ENCODE measurements at regions not wholly inside any gene's neighbourhood (a gene's known extent, or its start where the extent isn't known, plus 50 kb on each side); places are given as distances from the start of the nearest gene placed in this dataset.

- DNase-seq, result no peak
- Histone ChIP-seq H3K27me3 (no peaks in the 10 kb centered on the region), H3K9me3 (no peaks in the 10 kb centered on the region), H3K36me3 (no peaks in the 10 kb centered on the region), H3K27ac (no peak overlapping the region), H3K4me3 (no peak overlapping the region), H3K4me1 (no peaks in the 10 kb centered on the region)
- TF ChIP-seq CTCF (IDR thresholded peaks at IDR 0.05), result no peak
- peak; percentile 69 for ATAC-seq
- intact Hi-C loops (cut with DNase I), result no loop called here
Measured at GRCh38 chr2:208819190-208819589, 412.6 kb downstream of the PTH2R start.

DNA sequence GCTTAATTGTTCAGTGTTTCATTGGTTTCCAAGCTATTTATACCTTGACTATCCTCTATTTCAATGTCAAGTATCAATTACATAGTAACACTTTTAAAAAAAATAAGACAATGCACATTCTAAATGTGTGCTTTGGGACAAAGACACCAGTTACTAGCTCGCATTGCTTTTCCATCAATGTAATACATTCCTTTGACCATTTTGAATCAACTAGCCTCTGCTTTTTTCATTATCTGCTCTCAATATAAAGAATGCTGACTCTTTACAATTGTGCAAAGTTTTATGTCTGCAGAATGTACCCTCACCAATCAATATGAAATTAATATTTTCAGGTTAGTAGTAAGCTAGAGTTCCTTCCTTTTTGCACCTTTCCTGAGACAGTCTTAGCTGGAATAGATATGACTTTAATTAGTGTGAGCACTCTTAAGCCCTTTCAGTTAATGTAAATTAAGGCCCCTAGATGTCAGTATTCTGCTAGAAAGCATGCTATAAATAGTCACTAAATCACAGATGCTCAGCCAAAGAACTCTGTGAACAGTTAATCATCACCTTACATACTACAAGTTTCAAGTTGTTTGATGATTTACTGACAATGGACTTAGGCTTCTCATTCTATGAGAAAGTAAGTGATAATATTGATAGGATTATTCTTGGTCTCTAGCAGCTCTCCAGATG is 413.6 kb downstream of the PTH2R start:
- no peak overlapping the region for H3K27ac ChIP-seq
- no peaks in the 10 kb centered on the region for H3K27me3 ChIP-seq
- H3K4me1 ChIP-seq, result no peaks in the 10 kb centered on the region
- no peak overlapping the region for H3K4me3 ChIP-seq
- ATAC-seq, result peak; percentile 81
- TF ChIP-seq CTCF (IDR thresholded peaks at IDR 0.05), result no peak
- no peak for DNase-seq
- no peaks in the 10 kb centered on the region for H3K36me3 ChIP-seq
- H3K9me3 ChIP-seq, result no peaks in the 10 kb centered on the region
- intact Hi-C loops (cut with DNase I), result no loop called here

DNA sequence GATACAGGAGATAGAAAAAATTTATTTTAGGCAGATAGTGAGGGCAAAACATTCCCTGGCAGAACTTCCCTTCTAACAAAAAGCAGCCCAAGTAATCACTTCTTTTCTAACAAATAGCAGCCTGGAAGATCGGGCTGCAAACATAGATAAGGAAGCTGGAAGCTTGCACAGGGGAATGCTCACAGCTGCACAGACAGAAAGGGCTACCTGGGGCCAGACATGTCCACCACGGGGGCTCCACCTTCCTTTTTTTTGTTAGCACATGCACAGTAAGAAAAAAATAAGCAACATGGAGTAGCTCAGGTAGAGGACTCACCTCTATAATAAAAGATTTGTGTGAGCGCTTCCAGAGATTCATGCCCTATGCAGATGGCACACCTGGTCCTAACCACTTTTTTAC is 420.5 kb downstream of the PTH2R start:
- DNase-seq, result no peak
- H3K27me3 ChIP-seq, result no peaks in the 10 kb centered on the region
- H3K36me3 ChIP-seq, result no peaks in the 10 kb centered on the region
- no peak overlapping the region for H3K4me3 ChIP-seq
- no peak for TF ChIP-seq CTCF (IDR thresholded peaks at IDR 0.05)
- intact Hi-C loops (cut with DNase I), result no loop called here
- H3K9me3 ChIP-seq, result peaks cover 0 to 2% of the 10 kb centered on the region in 2 donors
- no peak for ATAC-seq
- H3K4me1 ChIP-seq, result no peaks in the 10 kb centered on the region
- no peak overlapping the region for H3K27ac ChIP-seq

DNA sequence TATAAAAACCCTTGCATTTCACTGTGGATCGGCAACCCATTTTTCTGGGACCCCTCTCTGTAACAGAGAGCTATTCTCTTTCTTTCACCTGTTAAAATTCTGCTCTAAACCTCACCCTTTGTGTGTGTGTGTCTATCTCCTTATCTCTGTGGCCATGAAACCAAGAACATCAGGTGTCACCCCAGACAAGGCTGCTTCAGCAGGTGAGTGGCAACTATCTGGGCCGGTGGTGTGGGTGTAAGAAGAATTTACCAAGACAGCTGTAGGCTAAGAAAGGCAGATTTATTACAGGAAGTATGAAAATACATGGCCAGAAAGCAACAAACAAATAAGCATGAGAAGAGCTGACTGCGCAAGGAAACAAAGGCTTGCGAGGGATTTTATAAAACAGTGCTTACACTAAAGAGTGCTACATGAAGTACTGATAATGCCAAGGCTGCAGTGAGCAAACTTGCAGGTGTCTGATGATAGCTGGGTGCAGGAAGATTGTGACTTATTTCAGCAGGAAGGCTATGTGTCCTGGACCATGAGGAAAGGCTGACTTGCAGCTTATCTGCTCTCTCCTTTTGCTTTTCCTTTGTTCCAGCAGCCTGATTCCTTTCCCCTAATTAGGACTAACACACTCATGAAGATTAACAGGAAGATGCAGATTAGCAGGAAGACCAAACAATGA is 421.1 kb downstream of the PTH2R start:
- Histone ChIP-seq H3K4me3 (no peak overlapping the region), H3K27me3 (no peaks in the 10 kb centered on the region), H3K36me3 (no peaks in the 10 kb centered on the region), H3K9me3 (peaks cover 0 to 2% of the 10 kb centered on the region in 2 donors), H3K4me1 (no peaks in the 10 kb centered on the region), H3K27ac (no peak overlapping the region)
- intact Hi-C loops (cut with DNase I), result no loop called here
- no peak for ATAC-seq
- no peak for TF ChIP-seq CTCF (IDR thresholded peaks at IDR 0.05)
- DNase-seq, result no peak

DNA sequence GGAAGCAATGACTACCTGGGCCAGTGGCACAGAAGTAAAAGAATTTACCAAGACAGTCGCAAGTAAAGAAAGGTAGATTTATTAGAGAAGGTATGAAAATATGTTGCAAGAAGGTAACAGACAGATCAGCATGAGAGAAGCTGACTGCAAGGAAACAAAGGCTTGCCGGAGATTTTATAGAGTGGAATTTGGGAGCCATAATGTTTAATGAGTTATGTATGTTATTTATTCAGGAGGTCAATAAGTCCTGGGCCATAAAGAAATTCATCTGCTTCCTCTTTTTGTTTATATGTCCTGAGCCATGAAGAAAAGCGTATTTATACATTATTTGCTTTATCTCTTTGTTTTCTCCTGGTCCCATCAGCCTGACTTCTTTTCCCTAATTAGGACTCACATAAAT is 423.6 kb downstream of the PTH2R start:
- no peak overlapping the region for H3K27ac ChIP-seq
- peaks cover 0 to 2% of the 10 kb centered on the region in 2 donors for H3K9me3 ChIP-seq
- TF ChIP-seq CTCF (IDR thresholded peaks at IDR 0.05), result no peak
- ATAC-seq (no peak), DNase-seq (no peak)
- no peaks in the 10 kb centered on the region for H3K4me1 ChIP-seq
- H3K4me3 ChIP-seq, result no peak overlapping the region
- H3K27me3 ChIP-seq, result no peaks in the 10 kb centered on the region
- intact Hi-C loops (cut with DNase I), result no loop called here
- no peaks in the 10 kb centered on the region for H3K36me3 ChIP-seq
